ENCODE measurements at regions not wholly inside any gene's neighbourhood (a gene's known extent, or its start where the extent isn't known, plus 50 kb on each side); places are given as distances from the start of the nearest gene placed in this dataset.

DNA sequence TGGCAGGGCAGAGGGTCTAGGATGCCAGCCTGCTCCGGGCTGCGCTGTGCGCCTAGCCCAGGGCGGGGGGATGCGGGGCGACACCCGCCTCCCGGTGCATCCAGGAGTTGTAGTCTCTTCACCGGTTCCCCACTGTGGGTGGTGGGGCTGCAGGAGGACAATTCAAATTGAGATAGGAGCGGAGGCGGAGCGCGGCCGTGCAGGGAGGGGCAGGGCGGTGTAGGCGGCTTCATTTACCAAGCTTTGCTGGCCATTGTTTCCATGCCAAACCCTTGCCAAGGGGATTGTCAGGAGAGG is 2047.4 kb downstream of the TP53TG3F start:
- H3K27me3 ChIP-seq (ENCODE audit: insufficient read depth, poor library complexity, severe bottlenecking) = no peaks in the 10 kb centered on the region
- TF ChIP-seq, protein P1, sequence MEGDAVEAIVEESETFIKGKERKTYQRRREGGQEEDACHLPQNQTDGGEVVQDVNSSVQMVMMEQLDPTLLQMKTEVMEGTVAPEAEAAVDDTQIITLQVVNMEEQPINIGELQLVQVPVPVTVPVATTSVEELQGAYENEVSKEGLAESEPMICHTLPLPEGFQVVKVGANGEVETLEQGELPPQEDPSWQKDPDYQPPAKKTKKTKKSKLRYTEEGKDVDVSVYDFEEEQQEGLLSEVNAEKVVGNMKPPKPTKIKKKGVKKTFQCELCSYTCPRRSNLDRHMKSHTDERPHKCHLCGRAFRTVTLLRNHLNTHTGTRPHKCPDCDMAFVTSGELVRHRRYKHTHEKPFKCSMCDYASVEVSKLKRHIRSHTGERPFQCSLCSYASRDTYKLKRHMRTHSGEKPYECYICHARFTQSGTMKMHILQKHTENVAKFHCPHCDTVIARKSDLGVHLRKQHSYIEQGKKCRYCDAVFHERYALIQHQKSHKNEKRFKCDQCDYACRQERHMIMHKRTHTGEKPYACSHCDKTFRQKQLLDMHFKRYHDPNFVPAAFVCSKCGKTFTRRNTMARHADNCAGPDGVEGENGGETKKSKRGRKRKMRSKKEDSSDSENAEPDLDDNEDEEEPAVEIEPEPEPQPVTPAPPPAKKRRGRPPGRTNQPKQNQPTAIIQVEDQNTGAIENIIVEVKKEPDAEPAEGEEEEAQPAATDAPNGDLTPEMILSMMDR (IDR thresholded peaks at IDR 0.05; ENCODE audit: insufficient read depth, low read length) = no peak
- TF ChIP-seq SPI1 (IDR thresholded peaks at IDR 0.05; ENCODE audit: borderline replicate concordance, low read depth) = no peak
- TF ChIP-seq GABPA (IDR thresholded peaks at IDR 0.05; ENCODE audit: low read depth) = no peak
- TF ChIP-seq POLR2AphosphoS5 (IDR thresholded peaks at IDR 0.05; ENCODE audit: low read depth) = no peak
- TF ChIP-seq, protein P2, sequence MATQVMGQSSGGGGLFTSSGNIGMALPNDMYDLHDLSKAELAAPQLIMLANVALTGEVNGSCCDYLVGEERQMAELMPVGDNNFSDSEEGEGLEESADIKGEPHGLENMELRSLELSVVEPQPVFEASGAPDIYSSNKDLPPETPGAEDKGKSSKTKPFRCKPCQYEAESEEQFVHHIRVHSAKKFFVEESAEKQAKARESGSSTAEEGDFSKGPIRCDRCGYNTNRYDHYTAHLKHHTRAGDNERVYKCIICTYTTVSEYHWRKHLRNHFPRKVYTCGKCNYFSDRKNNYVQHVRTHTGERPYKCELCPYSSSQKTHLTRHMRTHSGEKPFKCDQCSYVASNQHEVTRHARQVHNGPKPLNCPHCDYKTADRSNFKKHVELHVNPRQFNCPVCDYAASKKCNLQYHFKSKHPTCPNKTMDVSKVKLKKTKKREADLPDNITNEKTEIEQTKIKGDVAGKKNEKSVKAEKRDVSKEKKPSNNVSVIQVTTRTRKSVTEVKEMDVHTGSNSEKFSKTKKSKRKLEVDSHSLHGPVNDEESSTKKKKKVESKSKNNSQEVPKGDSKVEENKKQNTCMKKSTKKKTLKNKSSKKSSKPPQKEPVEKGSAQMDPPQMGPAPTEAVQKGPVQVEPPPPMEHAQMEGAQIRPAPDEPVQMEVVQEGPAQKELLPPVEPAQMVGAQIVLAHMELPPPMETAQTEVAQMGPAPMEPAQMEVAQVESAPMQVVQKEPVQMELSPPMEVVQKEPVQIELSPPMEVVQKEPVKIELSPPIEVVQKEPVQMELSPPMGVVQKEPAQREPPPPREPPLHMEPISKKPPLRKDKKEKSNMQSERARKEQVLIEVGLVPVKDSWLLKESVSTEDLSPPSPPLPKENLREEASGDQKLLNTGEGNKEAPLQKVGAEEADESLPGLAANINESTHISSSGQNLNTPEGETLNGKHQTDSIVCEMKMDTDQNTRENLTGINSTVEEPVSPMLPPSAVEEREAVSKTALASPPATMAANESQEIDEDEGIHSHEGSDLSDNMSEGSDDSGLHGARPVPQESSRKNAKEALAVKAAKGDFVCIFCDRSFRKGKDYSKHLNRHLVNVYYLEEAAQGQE (IDR thresholded peaks at IDR 0.05; ENCODE audit: insufficient replicate concordance, low read depth) = no peak
- DNase-seq (ENCODE audit: low read depth in 1 of 2, low spot score in 1 of 2) = no peak
- H3K27ac ChIP-seq (replicated peaks) = no peak overlapping the region
- no peak overlapping the region for H3K4me3 ChIP-seq (replicated peaks; ENCODE audit: insufficient read depth, low read length)

DNA sequence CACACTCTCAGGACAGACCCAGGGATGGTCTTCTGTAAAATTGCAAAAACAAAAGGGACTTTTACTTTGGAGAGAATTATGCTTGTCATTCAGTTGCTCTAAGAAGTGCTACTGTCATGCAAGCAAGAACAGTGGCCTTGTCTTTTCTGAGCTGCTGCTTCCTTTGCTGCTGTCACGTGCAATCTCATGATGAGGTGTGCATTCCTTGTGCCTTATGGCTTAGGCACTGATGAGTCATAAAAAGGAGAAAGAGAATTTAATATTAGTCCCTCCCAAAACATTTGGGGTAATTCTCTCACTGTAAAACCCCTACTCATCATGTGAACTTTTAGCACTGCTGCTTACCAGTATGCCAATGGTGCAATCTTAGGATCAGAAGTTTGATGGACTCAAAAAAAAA is 2051.3 kb downstream of the TP53TG3F start:
- no peak for DNase-seq (ENCODE audit: low read depth in 1 of 2, low spot score in 1 of 2)
- H3K4me3 ChIP-seq (replicated peaks; ENCODE audit: insufficient read depth, low read length) = no peak overlapping the region
- H3K27ac ChIP-seq (replicated peaks) = no peak overlapping the region
- H3K27me3 ChIP-seq (ENCODE audit: insufficient read depth, poor library complexity, severe bottlenecking) = no peaks in the 10 kb centered on the region
- no peak for TF ChIP-seq SPI1 (IDR thresholded peaks at IDR 0.05; ENCODE audit: borderline replicate concordance, low read depth)
- TF ChIP-seq, protein P2 (IDR thresholded peaks at IDR 0.05; ENCODE audit: insufficient replicate concordance, low read depth) = no peak
- TF ChIP-seq GABPA (IDR thresholded peaks at IDR 0.05; ENCODE audit: low read depth) = no peak
- TF ChIP-seq POLR2AphosphoS5 (IDR thresholded peaks at IDR 0.05; ENCODE audit: low read depth) = no peak
- TF ChIP-seq, protein P1 (IDR thresholded peaks at IDR 0.05; ENCODE audit: insufficient read depth, low read length) = no peak

DNA sequence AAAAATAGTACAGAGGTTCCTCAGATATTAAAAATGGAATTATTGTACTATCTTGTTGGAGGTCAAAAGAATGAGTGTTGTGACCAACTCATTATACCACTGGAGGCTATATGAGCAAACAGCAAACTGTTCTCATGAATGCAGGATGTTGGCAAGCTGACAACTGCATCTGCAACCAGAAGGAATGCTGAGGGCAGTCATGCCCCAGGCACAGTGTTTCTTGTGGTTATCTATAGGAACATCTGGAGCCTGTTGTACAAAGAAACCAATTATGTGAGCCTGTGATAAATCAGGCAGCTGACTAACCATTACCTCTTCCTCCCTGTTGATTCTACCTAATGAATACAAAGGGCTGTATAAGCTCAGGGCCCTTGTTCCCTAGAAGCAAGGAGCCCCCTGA is 2057.1 kb downstream of the TP53TG3F start:
- H3K27me3 ChIP-seq (ENCODE audit: insufficient read depth, poor library complexity, severe bottlenecking) = no peaks in the 10 kb centered on the region
- DNase-seq (ENCODE audit: low read depth in 1 of 2, low spot score in 1 of 2) = no peak
- TF ChIP-seq SPI1 (IDR thresholded peaks at IDR 0.05; ENCODE audit: borderline replicate concordance, low read depth) (no peak), POLR2AphosphoS5 (IDR thresholded peaks at IDR 0.05; ENCODE audit: low read depth) (no peak), GABPA (IDR thresholded peaks at IDR 0.05; ENCODE audit: low read depth) (no peak)
- TF ChIP-seq, protein P1 (IDR thresholded peaks at IDR 0.05; ENCODE audit: insufficient read depth, low read length) = no peak
- no peak overlapping the region for H3K4me3 ChIP-seq (replicated peaks; ENCODE audit: insufficient read depth, low read length)
- no peak overlapping the region for H3K27ac ChIP-seq (replicated peaks)

DNA sequence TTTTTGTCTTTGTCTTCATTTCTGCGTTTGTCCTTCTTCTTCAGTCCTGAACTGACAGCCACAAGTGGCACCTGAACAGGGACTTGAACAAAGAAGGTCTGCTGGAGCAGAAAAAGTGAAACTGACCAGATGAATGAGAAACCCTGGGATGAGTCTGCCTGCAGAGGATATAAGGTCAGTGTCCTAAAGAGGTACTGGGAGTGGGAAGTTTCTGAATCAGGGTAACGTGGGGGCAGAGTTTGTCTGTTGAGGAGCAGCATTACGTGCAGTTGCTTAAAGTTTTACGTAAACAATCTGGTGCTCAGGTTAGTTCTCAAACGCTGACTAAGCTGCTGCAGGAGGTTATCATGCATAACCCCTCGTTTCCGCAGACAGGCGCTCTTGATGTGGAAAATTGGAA is 2057.6 kb downstream of the TP53TG3F start:
- TF ChIP-seq POLR2AphosphoS5 (IDR thresholded peaks at IDR 0.05; ENCODE audit: low read depth) = no peak
- TF ChIP-seq SPI1 (IDR thresholded peaks at IDR 0.05; ENCODE audit: borderline replicate concordance, low read depth) = no peak
- TF ChIP-seq, protein P2 (IDR thresholded peaks at IDR 0.05; ENCODE audit: insufficient replicate concordance, low read depth) = no peak
- TF ChIP-seq GABPA (IDR thresholded peaks at IDR 0.05; ENCODE audit: low read depth) = no peak
- TF ChIP-seq, protein P1 (IDR thresholded peaks at IDR 0.05; ENCODE audit: insufficient read depth, low read length) = no peak
- DNase-seq (ENCODE audit: low read depth in 1 of 2, low spot score in 1 of 2) = no peak
- Histone ChIP-seq H3K27ac (replicated peaks) (no peak overlapping the region), H3K4me3 (replicated peaks; ENCODE audit: insufficient read depth, low read length) (no peak overlapping the region), H3K27me3 (ENCODE audit: insufficient read depth, poor library complexity, severe bottlenecking) (no peaks in the 10 kb centered on the region)
